Posterior cingulate gyrus (tissue), 11 donors: ENCODE measurements at regions not wholly inside any gene's neighbourhood (a gene's known extent, or its start where the extent isn't known, plus 50 kb on each side); places are given as distances from the start of the nearest gene placed in this dataset.

Experiments
- DNase-seq, 10 donors: peaks; one replicate each; pipeline versions ENCODE4 v3.0.0 to v3.0.0-alpha.2; 2020 to 2021; ENCODE audit warnings: mixed read lengths in 3 of 10
- intact Hi-C: fragments of 100-400 bp; cut with DNase I; formaldehyde crosslinking; loops from one replicate; pipeline ENCODE4 v1.15.1; 2023

- intact Hi-C loops, result no loop called here
- DNase-seq, result no peak
Observed at GRCh38 chr3:170757038-170757437, 113.0 kb downstream of the RPL22L1 start.

- intact Hi-C loops, result no loop called here
- DNase-seq, result no peak
Observed at GRCh38 chr3:170754311-170754693, 115.7 kb downstream of the RPL22L1 start.

GRCh38 chr3:170753421-170754310 is 116.3 kb downstream of the RPL22L1 start:
- intact Hi-C loops, result no loop called here

GRCh38 chr3:170752571-170753155 is 117.3 kb downstream of the RPL22L1 start:
- DNase-seq, result no peak
- intact Hi-C loops, result no loop called here

More at GRCh38 chr3:170753421-170754310, 116.3 kb downstream of the RPL22L1 start:
- DNase-seq, result no peak

GRCh38 chr3:170751899-170752293 is 118.1 kb downstream of the RPL22L1 start:
- no peak for DNase-seq
- intact Hi-C loops, result no loop called here

GRCh38 chr3:170751083-170751898 is 118.7 kb downstream of the RPL22L1 start:
- intact Hi-C loops, result no loop called here
- DNase-seq, result no peak

GRCh38 chr3:170750478-170750830 is 119.5 kb downstream of the RPL22L1 start:
- no peak for DNase-seq
- intact Hi-C loops, result no loop called here

GRCh38 chr3:170749765-170750477 is 120.1 kb downstream of the RPL22L1 start:
- intact Hi-C loops, result no loop called here
- no peak for DNase-seq

- intact Hi-C loops, result no loop called here
- DNase-seq, result no peak
Observed at GRCh38 chr3:170749185-170749584, 120.8 kb downstream of the RPL22L1 start.

GRCh38 chr3:170746175-170746942 is 123.6 kb downstream of the RPL22L1 start:
- intact Hi-C loops, result no loop called here
- no peak for DNase-seq

GRCh38 chr3:170745211-170745718 is 124.7 kb downstream of the RPL22L1 start:
- intact Hi-C loops, result no loop called here
- DNase-seq, result no peak

GRCh38 chr3:170741756-170742529 is 128.1 kb downstream of the RPL22L1 start:
- DNase-seq, result no peak
- intact Hi-C loops, result no loop called here

GRCh38 chr3:170740726-170741591 is 129.0 kb downstream of the RPL22L1 start:
- DNase-seq, result peak; percentile 40 to 93 (median 60)
- intact Hi-C loops, result no loop called here

GRCh38 chr3:170740285-170740684 is 129.7 kb downstream of the RPL22L1 start:
- intact Hi-C loops, result no loop called here
- DNase-seq, result no peak

- DNase-seq, result no peak
- intact Hi-C loops, result no loop called here
Observed at GRCh38 chr3:170739410-170739809, 130.6 kb downstream of the RPL22L1 start.

GRCh38 chr3:170738766-170739165 is 131.2 kb downstream of the RPL22L1 start:
- intact Hi-C loops, result no loop called here
- no peak for DNase-seq

GRCh38 chr3:170737498-170738162 is 132.4 kb downstream of the RPL22L1 start:
- DNase-seq, result no peak
- intact Hi-C loops, result no loop called here
